NOMO-1 (cell line): ENCODE measurements at regions not wholly inside any gene's neighbourhood (a gene's known extent, or its start where the extent isn't known, plus 50 kb on each side); places are given as distances from the start of the nearest gene placed in this dataset.
"Not testable (repeated sequence)": the region's sequence is repeated elsewhere in the genome, so short reads cannot be mapped to it uniquely, and the experiment has no call there.

Source experiments
- DNase-seq, 2 experiments: peaks; one replicate each; lab custom pipeline; 2025; ENCODE audit not compliant: unreplicated experiment in 2 of 2; lab: John Stamatoyannopoulos, UW

- DNase-seq = no peak
Observed at GRCh38 chr1:234907940-234908405, 220.7 kb downstream of the TOMM20 start.

GRCh38 chr1:234907208-234907939, 221.3 kb downstream of the TOMM20 start:
- DNase-seq = no peak

- no peak for DNase-seq
Observed at GRCh38 chr1:234906654-234907053, 222.0 kb downstream of the TOMM20 start.

GRCh38 chr1:234902774-234903547, 225.7 kb downstream of the TOMM20 start:
- DNase-seq = no peak

GRCh38 chr1:234901491-234902049, 227.1 kb downstream of the TOMM20 start:
- no peak for DNase-seq

- DNase-seq = no peak
Observed at GRCh38 chr1:234900595-234900994, 228.0 kb downstream of the TOMM20 start.

GRCh38 chr1:234899730-234900072, 228.9 kb downstream of the TOMM20 start:
- no peak for DNase-seq

GRCh38 chr1:234899041-234899729, 229.5 kb downstream of the TOMM20 start:
- DNase-seq = no peak

- DNase-seq = no peak
Observed at GRCh38 chr1:234898455-234899033, 230.1 kb downstream of the TOMM20 start.

- no peak for DNase-seq
Observed at GRCh38 chr1:234897754-234898454, 230.7 kb downstream of the TOMM20 start.

GRCh38 chr1:234897390-234897749, 231.3 kb downstream of the TOMM20 start:
- DNase-seq = no peak

GRCh38 chr1:234896477-234897389, 231.9 kb downstream of the TOMM20 start:
- no peak for DNase-seq

- DNase-seq = peak; percentile 22 to 43
Observed at GRCh38 chr1:234893725-234894630, 234.7 kb downstream of the TOMM20 start.

GRCh38 chr1:234893359-234893724, 235.3 kb downstream of the TOMM20 start:
- DNase-seq = no peak

GRCh38 chr1:234892642-234893041, 236.0 kb downstream of the TOMM20 start:
- no peak for DNase-seq

- no peak for DNase-seq
Observed at GRCh38 chr1:234891427-234891826, 237.2 kb downstream of the TOMM20 start.

GRCh38 chr1:234889643-234890042, 239.0 kb downstream of the TOMM20 start:
- no peak for DNase-seq

- DNase-seq = not testable (repeated sequence)
Observed at GRCh38 chr1:234888247-234888646, 240.4 kb downstream of the TOMM20 start.
